CD14-positive monocyte (primary cell): ENCODE measurements at regions not wholly inside any gene's neighbourhood (a gene's known extent, or its start where the extent isn't known, plus 50 kb on each side); places are given as distances from the start of the nearest gene placed in this dataset.

Source experiments
- DNase-seq, 3 donors: peaks; one replicate each; pipeline ENCODE4 v3.0.0-alpha.2; 2011 to 2022
- H2AFZ ChIP-seq: 2 replicates; pipeline ENCODE4 v1.6.0; 2012; ENCODE audit warnings: mild to moderate bottlenecking, low read depth, low read length, inconsistent platforms; ENCODE audit not compliant: insufficient read depth, poor library complexity, severe bottlenecking
- H3K27ac ChIP-seq, 2 donors: 1 replicate in 1 of 2; 2 replicates in 1 of 2; pipeline ENCODE4 v1.5.1; 2012 to 2013; ENCODE audit warnings: low read length in 2 of 2, control low read depth in 1 of 2, inconsistent platforms in 1 of 2, low read depth in 1 of 2, mild to moderate bottlenecking in 1 of 2
- H3K27me3 ChIP-seq, 2 donors: one replicate each; pipeline versions ENCODE4 v1.6.0 to v1.6.1; 2011 to 2013; ENCODE audit warnings: low read length in 2 of 2; ENCODE audit not compliant: control insufficient read depth in 2 of 2, insufficient read depth in 2 of 2
- H3K36me3 ChIP-seq, 2 donors: replicated peaks in 1 of 2; 1 replicate in 1 of 2; 2 replicates in 1 of 2; pipeline versions ENCODE4 v1.5.1 to v1.6.1; 2012 to 2013; ENCODE audit warnings: low read length in 2 of 2, control low read depth in 1 of 2, inconsistent platforms in 1 of 2, mild to moderate bottlenecking in 1 of 2; ENCODE audit not compliant: insufficient read depth in 2 of 2, control insufficient read depth in 1 of 2
- H3K4me1 ChIP-seq, 2 donors: 1 replicate in 1 of 2; 2 replicates in 1 of 2; pipeline versions ENCODE4 v1.5.1 to v1.6.1; 2012 to 2013; ENCODE audit warnings: low read length in 2 of 2, control low read depth in 1 of 2, inconsistent platforms in 1 of 2, mild to moderate bottlenecking in 1 of 2, moderate library complexity in 1 of 2; ENCODE audit not compliant: insufficient read depth in 2 of 2, control insufficient read depth in 1 of 2
- H3K4me2 ChIP-seq: replicated peaks from 2 replicates; pipeline ENCODE3; 2012; ENCODE audit warnings: low read length, moderate library complexity, mild to moderate bottlenecking; ENCODE audit not compliant: poor library complexity, severe bottlenecking; ENCODE audit errors: extremely low read depth
- H3K4me3 ChIP-seq, 3 experiments: fragments of 200-600 bp in 1 of 3; sonication (generic) in 1 of 3; replicated peaks in 1 of 3; 1 replicate in 2 of 3; 2 replicates in 1 of 3; pipeline ENCODE4 v1.5.1; 2011 to 2013; ENCODE audit warnings: low read length in 3 of 3, mild to moderate bottlenecking in 3 of 3, control low read depth in 2 of 3, low read depth in 2 of 3, inconsistent platforms in 1 of 3, moderate library complexity in 1 of 3
- H3K79me2 ChIP-seq: 2 replicates; pipeline ENCODE4 v1.6.0; 2012; ENCODE audit warnings: mild to moderate bottlenecking, control low read depth, inconsistent platforms, low read length, moderate library complexity; ENCODE audit not compliant: insufficient read depth
- H3K9ac ChIP-seq: 2 replicates; pipeline ENCODE4 v1.6.0; 2017; ENCODE audit warnings: low read length, mild to moderate bottlenecking; ENCODE audit not compliant: insufficient read depth, poor library complexity, severe bottlenecking
- H3K9me3 ChIP-seq, 2 donors: replicated peaks in 1 of 2; 1 replicate in 1 of 2; 2 replicates in 1 of 2; pipeline versions ENCODE4 v1.5.1 to v1.6.1; 2012 to 2013; ENCODE audit warnings: low read length in 2 of 2, control low read depth in 1 of 2; ENCODE audit not compliant: control insufficient read depth in 1 of 2, insufficient read depth in 1 of 2
- H4K20me1 ChIP-seq: 2 replicates; pipeline ENCODE4 v1.6.0; 2012; ENCODE audit warnings: mild to moderate bottlenecking, low read length, control low read depth, moderate library complexity; ENCODE audit not compliant: insufficient read depth
- H3K27ac Mint-ChIP-seq, 7 donors: one replicate each; pipeline ENCODE4 v1.8.0; 2020; ENCODE audit warnings: mild to moderate bottlenecking in 7 of 7, mixed read lengths in 7 of 7, moderate library complexity in 6 of 7, inconsistent platforms in 2 of 7
- H3K27me3 Mint-ChIP-seq, 3 donors: one replicate each; pipeline ENCODE4 v1.8.0; 2021 to 2022; ENCODE audit warnings: low read depth in 3 of 3, mild to moderate bottlenecking in 3 of 3, mixed read lengths in 3 of 3, moderate library complexity in 3 of 3, inconsistent platforms in 1 of 3
- H3K36me3 Mint-ChIP-seq, 2 donors: one replicate each; pipeline ENCODE4 v1.8.0; 2020; ENCODE audit warnings: mixed read lengths in 2 of 2, inconsistent platforms in 1 of 2, mild to moderate bottlenecking in 1 of 2
- H3K4me1 Mint-ChIP-seq: one replicate; pipeline ENCODE4 v1.8.0; 2020; ENCODE audit warnings: mild to moderate bottlenecking, mixed read lengths
- H3K4me3 Mint-ChIP-seq, 2 donors: one replicate each; pipeline ENCODE4 v1.8.0; 2020; ENCODE audit warnings: mild to moderate bottlenecking in 2 of 2, mixed read lengths in 2 of 2, moderate library complexity in 1 of 2
- H3K9me3 Mint-ChIP-seq, 7 donors: one replicate each; pipeline ENCODE4 v1.8.0; 2020 to 2022; ENCODE audit warnings: mixed read lengths in 7 of 7, mild to moderate bottlenecking in 6 of 7, moderate library complexity in 6 of 7, inconsistent platforms in 2 of 7
- CTCF ChIP-seq: fragments of 200-600 bp; IDR thresholded peaks from one replicate; pipeline ENCODE4 v1.8.0; 2022; ENCODE audit warnings: antibody characterized with exemption, mild to moderate bottlenecking
- WGBS: methylation state at CpG from one replicate; pipeline ENCODE4 v1.1.5; 2013; ENCODE audit warnings: missing lambda C conversion rate; ENCODE audit not compliant: insufficient coverage; 5-methylcytosine and 5-hydroxymethylcytosine counted together
- intact Hi-C, 2 donors: fragments of 100-400 bp; cut with micrococcal nuclease; formaldehyde crosslinking; loops; one replicate each; pipeline versions ENCODE4 v1.15.0 to v1.15.1; 2023

DNA sequence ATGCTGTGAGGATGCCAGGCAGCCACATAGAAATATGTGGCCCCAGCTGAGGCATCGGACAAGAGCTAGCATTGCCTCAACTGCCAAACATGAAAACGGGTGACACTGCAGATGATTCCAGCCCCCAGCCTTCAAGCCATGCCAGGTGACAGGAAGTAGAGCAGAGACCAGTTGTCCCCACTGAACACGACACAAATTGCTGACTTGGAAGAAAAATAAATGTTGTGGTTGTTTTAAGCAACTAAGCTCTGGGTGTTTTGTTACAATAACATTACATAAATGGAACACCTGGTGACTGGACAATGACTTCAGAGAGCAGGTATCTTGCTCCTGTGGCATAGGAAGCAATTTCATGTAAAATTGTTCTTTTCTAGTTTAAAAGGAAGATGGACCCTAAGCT is 154.2 kb downstream of the KIF4B start:
- Histone ChIP-seq H3K4me2 (no peak overlapping the region), H3K27ac (no peak overlapping the region), H3K9me3 (peaks cover 0 to 15% of the 10 kb centered on the region in 2 donors), H3K36me3 (no peaks in the 10 kb centered on the region), H3K79me2 (no peaks in the 10 kb centered on the region), H3K4me1 (no peaks in the 10 kb centered on the region), H3K9ac (no peak overlapping the region), H3K4me3 (no peak overlapping the region), H2AFZ (no peak overlapping the region), H3K27me3 (no peaks in the 10 kb centered on the region), H4K20me1 (no peaks in the 10 kb centered on the region)
- H3K36me3 Mint-ChIP-seq, result no peaks in the 10 kb centered on the region
- peaks cover 0 to 3% (median 2%) of the 10 kb centered on the region in 3 donors for H3K27me3 Mint-ChIP-seq
- DNase-seq, result no peak
- intact Hi-C loops, result no loop called here
- no peak overlapping the region for H3K27ac Mint-ChIP-seq
- no peak overlapping the region for H3K4me3 Mint-ChIP-seq
- no peaks in the 10 kb centered on the region for H3K4me1 Mint-ChIP-seq
- WGBS, result 92% methylated on average over 2 of the region's 3 CpGs
- no peak for TF ChIP-seq CTCF
- peaks cover 6 to 31% (median 17%) of the 10 kb centered on the region in 7 donors for H3K9me3 Mint-ChIP-seq

- Mint-ChIP-seq H3K4me1 (no peaks in the 10 kb centered on the region), H3K27me3 (peaks cover 0 to 5% (median 0%) of the 10 kb centered on the region in 3 donors), H3K9me3 (peaks cover 2 to 9% (median 4%) of the 10 kb centered on the region in 7 donors), H3K4me3 (no peak overlapping the region), H3K27ac (no peak overlapping the region), H3K36me3 (no peaks in the 10 kb centered on the region)
- Histone ChIP-seq H3K27me3 (no peaks in the 10 kb centered on the region), H3K4me1 (no peaks in the 10 kb centered on the region), H3K9ac (no peak overlapping the region), H3K27ac (no peak overlapping the region), H2AFZ (no peak overlapping the region), H3K79me2 (no peaks in the 10 kb centered on the region), H4K20me1 (no peaks in the 10 kb centered on the region), H3K36me3 (no peaks in the 10 kb centered on the region), H3K4me3 (no peak overlapping the region), H3K9me3 (no peaks in the 10 kb centered on the region), H3K4me2 (no peak overlapping the region)
- no CpG with 5 or more reads among the region's 1 CpG for WGBS
- intact Hi-C loops, result no loop called here
- TF ChIP-seq CTCF, result no peak
- DNase-seq, result no peak
Observed at GRCh38 chr5:155181542-155181941, 168.0 kb downstream of the KIF4B start.
